ENCODE measurements at regions not wholly inside any gene's neighbourhood (a gene's known extent, or its start where the extent isn't known, plus 50 kb on each side); places are given as distances from the start of the nearest gene placed in this dataset.
"Not testable (repeated sequence)": the region's sequence is repeated elsewhere in the genome, so short reads cannot be mapped to it uniquely, and the experiment has no call there.

DNA sequence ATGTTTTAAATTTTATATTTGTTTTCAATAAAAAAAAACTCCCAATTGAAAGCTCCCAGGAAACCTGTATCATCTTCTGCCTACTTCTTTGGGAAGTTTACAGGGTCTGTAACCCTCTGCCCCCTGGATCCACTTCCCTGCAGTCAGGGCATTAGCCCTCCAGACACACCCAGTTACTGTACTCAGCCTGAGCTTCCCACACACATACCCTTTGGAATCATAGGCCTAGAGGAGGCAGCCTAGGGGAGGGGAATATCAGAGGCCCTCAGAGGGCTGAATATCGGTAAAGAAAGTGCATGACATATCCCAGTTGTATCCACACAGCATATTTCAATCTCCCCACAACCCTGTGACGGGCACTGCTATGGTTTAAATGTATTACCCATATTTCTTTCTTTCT lies 56.2 kb upstream of the TFPI start:
- not testable (repeated sequence) for DNase-seq (ENCODE audit: low spot score)

DNA sequence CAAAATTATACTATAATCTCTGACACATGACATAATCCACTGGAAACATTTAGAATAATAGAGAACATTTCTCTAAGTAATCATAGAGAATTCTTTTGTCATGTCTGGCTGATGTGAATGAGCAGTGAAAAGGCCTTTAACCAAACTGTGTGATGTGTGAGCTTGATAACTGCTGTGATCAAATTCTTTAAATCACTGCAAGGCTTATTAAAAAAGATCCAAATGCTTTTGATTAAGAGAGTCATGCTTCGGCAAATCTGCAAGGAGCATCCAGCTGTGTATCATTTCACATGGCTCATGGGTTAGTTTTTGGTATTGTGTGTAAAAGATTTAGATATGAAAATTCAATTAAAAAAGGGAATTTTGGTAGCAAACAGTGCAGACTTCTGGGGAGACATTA lies 58.6 kb upstream of the TFPI start:
- no peak for DNase-seq (ENCODE audit: low spot score)

DNA sequence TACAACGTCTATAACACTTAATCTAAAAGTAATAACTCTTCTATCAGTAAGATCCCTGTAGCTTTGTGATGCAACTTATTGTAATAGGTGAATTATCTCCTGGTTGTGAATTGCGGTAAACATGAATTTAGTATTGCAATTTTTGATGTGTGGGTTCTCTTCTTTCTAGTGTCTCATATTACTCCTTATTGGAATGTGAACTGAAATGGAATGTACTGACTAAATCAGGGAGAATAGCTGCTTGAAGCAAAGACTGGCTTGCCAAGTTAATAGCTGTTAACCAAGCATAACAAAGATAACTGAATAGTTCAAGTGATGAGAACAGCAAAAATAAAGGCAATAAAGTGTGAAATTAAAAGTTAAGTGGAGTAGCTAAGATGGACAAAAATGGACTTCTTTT lies 60.5 kb upstream of the TFPI start:
- DNase-seq (ENCODE audit: low spot score), result peak; percentile 48

DNA sequence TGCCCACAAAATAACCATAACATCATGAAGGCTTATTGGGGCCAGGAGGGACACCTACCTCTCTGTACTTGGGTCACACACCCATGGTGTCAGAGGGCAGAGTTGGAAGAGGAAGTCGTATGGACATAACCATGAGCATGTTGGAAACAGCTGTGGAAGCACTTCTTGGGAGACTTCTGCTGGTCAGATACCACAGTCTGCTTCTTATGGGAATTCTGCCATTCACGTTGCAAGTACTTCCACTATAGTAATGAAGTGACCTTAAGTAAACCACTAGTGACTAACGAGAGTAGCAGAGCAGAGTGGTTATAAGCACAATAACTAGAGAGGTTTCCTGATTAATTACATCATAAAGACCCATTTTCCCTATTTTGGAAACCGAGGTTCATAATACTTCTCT lies 61.1 kb upstream of the TFPI start:
- peak; percentile 25 for DNase-seq (ENCODE audit: low spot score)

DNA sequence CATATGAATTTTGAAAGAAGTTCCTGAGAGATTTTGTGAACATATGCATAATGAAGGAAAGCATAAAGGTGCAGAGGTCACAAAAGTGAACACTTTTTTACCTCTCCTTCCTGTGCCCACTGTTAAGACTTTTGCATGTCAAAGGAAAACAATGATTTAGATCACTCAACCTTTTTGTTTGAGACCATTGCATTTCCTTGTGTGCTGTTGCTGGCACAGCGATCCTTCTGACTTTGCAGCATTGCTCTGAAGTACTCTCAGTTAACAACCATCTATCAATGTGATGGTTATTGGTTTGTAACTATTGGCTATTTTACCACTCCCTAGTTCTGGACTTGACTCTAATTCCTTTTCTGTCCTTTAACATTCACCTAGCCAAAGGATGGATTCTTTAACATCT lies 61.7 kb upstream of the TFPI start:
- DNase-seq (ENCODE audit: low spot score), result no peak

DNA sequence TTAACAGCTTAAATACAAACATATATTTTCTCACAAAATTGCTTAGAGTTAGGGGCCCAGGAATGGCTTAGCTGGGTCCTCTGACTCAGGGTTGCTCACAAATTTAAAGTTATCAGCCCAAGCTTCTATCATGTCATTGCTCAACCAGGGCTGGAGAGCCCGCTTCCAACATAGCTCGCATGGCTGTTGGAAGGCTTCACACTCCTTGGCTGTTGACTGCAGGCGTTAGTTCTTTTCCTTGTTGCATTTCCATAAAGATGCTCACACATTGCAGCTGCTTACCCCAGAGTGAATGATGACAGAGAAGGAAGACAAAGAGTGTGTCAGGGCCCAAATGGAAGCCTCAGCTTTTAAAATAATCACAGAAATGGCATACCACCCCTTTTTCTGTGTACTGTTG lies 62.9 kb upstream of the TFPI start:
- DNase-seq (ENCODE audit: low spot score), result no peak

DNA sequence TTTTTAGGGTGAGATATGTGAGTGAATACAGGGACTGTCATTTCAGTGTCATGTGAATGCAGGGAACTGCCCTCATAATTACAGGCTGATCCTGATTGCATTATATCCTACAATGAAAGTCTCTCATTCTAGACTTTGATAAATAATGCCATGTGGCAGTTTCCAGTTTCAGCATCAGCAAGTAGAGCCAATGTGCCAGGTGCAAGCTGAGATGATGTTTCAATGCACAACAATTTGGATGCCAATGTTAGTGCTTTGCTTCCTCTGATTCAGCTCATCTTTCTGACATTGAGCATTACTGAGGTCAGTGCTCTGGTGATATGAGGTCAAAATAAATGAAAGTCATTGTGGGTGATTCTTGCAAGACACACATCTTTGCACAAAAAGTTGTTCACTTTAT lies 63.7 kb upstream of the TFPI start:
- no peak for DNase-seq (ENCODE audit: low spot score)

DNA sequence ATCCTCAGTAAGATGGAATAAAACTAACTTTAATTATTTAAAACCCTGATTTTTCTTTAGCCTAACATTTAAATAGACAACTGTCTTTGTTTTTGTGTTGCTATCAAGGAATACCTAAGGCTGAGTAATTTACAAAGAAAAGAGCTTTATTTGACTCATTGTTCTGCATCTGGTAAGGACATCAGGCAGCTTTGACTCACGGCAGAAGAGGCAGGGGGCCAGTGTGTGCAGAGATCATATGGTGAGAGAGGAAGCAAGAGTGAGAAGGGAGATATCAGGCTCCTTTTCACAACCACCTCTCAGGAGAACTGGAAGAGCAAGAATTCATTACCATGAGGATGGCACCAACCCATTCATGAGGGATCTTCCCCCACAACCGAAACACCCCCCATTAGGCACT lies 64.6 kb upstream of the TFPI start:
- DNase-seq (ENCODE audit: low spot score), result peak; percentile 20

DNA sequence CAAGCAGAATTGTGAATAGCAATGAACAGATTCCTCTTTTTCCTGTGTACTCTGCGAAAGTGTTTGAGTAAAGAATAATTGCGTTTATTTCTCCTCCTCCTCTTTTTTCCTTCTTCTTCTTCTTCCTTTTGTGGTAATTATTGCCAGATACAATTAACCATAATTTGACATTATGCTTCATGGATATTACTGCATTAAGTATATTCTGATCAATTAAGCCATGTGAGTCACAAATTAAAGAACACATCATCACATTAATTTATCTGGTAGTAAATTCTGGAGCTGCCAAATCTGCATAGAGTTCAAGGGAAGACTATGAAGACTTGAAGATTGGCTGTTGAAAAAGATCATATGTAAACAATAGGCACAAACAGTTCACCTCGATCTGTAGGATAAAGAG lies 72.9 kb upstream of the TFPI start:
- DNase-seq (ENCODE audit: low spot score), result no peak

DNA sequence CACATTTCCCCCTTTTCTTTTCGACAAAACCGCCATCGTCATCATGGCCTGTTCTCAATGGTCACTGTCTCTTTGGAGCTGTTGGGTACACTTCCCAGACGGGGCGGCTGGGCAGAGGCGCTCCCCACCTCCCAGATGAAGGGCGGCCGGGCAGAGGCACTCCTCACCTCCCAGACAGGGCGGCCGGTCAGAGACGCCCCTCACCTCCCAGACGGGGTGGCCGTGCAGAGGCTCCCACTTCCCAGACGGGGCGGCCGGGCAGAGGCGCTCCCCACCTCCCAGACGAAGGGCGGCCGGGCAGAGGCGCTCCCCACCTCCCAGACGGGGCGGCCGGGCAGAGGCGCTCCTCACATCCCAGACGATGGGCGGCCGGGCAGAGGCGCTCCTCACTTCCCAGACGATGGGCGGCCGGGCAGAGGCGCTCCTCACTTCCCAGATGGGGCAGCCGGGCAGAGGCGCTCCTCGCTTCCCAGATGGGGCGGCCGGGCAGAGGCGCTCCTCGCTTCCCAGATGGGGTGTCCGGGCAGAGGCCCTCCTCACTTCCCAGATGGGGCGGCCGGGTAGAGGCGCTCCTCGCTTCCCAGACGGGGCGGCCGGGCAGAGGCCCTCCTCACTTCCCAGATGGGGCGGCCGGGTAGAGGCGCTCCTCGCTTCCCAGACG lies 82.6 kb upstream of the TFPI start:
- not testable (repeated sequence) for DNase-seq (ENCODE audit: low spot score)

DNA sequence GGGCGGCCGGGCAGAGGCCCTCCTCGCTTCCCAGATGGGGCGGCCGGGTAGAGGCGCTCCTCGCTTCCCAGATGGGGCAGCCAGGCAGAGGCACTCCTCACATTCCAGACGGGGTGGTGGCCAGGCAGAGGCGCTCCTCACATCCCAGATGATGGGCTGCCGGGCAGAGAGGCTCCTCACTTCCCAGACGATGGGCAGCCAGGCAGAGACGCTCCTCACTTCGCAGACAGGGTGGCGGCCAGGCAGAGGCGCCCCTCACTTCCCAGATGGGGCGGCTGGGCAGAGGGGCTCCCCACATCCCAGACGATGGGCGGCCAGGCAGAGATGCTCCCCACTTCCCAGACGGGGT lies 83.1 kb upstream of the TFPI start:
- not testable (repeated sequence) for DNase-seq (ENCODE audit: low spot score)

DNA sequence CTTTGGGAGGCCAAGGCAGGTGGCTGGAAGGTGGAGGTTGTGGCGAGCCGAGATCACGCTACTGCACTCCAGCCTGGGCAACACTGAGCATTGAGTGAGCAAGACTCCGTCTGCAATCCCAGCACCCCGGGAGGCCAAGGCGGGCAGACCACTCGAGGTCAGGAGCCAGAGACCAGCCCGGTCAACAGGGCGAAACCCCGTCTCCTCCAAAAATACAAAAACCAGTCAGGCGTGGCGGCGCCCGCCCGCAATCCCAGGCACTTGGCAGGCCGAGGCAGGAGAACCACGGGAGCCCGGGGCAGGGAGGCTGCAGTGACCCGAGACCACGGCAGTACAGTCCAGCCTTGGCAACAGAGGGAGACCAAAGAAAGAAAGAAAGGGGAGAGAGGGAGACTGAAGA lies 83.5 kb upstream of the TFPI start:
- not testable (repeated sequence) for DNase-seq (ENCODE audit: low spot score)

DNA sequence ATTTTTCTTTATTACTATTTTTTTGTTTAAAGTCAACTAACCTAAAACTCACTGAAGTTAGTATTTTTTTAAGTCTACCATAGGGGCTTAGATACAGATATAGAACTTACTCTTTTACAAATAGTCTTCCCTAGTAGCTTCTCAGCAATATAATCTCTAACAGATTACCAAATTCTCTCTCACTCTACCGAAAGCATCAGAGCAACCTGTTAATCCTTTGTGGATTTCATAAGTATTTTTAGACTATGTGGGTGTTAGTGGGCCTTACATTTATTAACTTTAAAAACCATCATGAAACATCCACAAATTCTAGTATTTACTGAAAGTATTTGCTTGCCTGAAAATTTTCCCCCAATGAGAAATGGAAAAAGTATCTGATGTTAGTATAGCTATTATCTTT lies 84.6 kb upstream of the TFPI start:
- no peak for DNase-seq (ENCODE audit: low spot score)

DNA sequence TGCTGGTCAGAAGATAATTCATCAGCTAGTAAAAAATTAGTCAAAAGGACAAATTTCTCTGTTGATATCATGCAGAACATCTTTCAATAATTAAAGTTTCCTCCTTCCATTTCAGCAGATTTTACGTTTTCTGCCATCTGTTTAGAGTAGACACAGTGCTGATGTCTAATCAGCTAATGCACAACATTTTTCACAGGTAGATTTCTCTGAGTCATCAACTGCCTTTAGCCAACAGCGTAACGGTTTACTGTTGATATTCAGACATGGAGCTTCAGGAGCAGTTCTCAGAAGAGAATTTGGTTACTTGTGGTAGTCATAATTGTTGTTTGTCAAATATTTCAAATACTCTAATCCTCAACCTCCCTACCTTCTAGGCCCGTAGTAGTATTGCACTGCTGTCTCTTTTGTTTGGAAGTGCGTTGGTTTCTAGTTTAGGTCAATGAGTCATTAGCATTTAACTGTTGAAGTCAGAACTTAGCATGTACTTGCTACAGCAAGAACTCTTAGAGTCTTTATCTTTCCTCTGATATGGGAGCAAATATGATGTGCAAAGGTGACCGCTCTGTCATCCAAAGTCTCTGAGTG lies 86.8 kb upstream of the TFPI start:
- DNase-seq (ENCODE audit: low spot score), result peak; percentile 33

DNA sequence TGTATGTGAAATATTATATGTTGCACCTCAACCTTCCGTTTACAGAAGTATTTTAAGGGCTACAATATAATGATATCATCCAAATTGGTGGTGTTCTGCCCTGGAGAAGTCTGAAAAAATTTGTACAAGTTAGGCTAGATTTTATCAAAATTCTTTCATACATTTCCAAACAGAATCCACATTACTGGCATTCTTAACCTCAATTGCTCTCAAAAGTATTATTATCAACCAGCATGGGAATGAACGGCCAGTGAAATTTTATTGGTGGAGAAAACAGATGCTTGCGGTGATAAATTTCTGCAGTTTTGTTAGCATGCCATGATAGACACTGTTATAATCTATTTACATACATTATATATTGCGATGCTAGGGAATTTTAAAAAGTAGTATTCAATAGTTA lies 88.3 kb upstream of the TFPI start:
- DNase-seq (ENCODE audit: low spot score), result no peak

DNA sequence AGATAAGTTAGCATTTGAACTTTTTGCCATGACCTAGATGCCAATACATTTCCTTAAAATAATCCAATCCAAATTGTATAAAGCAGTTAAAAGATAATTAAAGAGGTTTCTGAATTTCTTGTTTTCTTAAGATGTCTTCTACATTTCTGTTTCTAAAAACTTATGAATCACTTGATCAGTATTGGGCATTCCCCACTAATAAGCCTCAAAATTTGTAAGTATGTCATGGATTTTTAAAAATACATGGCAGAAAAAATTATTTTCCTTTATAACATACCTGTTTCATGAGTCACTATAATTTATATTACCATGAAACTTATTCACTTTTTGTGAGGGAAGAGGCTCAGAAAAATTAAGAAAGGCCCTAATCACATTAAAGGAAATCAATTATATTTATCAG lies 90.3 kb upstream of the TFPI start:
- DNase-seq (ENCODE audit: low spot score), result no peak

DNA sequence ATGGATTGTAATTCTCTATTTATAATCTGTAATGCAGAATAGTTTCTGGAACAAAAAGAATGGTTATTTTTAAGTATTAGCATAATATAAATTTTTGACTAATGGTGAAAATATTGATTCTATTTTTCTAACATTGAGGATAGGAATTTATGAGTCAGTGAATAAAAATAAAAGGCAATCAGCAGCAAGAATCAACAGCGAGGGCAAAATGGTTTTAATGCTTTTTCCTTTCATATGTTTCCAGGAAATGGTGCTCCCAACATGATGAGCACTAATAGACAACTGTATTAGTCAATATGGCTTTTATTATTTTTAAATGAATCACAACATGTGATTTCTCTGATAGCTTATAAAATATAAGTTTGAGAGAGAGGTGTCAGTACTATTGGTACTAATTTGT lies 90.7 kb upstream of the TFPI start:
- DNase-seq (ENCODE audit: low spot score), result no peak

DNA sequence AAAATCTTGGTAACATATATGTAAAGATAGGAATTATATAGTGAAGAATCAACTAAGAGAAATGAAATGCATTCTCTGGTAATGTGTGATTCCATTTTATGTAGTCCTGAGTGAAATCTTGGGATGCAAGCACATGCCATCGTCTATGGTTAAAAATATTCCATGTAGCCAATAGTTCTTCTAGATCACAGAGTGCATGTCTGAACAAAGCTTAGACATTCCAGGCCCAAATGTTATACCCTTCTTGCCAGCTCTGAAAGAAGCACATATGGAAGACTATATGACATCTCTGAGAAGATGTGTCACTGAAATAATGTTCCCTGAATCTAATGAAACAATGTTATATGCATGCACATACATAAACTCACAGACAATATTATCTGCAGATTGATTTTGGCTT lies 92.3 kb upstream of the TFPI start:
- DNase-seq (ENCODE audit: low spot score), result no peak

DNA sequence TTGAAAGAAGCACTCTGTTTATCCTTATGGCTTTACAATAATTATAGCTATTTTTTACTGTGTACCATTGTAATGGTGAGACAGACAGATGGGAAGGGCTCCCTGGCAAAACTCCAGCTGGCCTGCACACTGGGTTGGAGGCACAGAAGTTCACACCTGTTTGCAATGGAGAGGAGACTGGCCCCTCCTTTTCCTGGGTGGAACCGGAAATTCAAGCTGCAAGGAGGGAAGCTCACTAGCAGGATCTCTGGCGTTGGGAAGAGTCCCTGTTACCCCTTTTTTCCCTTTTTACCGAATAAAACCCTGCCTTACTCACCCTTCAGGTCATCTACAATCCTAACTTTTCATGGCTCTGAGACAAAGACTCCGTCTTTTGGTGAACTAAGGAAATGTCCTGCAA lies 100.3 kb upstream of the TFPI start:
- DNase-seq (ENCODE audit: low spot score), result no peak

DNA sequence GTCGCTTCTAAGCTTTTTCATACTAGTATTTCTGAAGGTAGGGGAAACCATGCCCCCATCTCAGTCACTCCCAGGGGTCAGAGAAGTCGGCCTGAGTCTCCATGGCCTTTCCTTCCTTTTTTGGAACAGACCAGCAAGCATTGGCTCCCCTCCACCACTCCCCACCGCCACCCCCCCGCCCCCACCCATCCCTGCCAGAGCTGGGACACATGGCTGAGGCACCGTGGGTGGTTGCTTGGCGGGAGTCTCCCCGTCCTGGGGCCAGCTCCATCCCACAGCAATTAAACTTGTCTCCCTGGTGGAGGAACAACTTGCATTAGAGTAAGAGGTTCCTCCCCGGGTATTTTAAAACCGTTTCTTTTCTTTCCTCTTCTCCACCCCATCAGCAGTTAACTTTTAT lies 100.8 kb upstream of the TFPI start:
- no peak for DNase-seq (ENCODE audit: low spot score)

DNA sequence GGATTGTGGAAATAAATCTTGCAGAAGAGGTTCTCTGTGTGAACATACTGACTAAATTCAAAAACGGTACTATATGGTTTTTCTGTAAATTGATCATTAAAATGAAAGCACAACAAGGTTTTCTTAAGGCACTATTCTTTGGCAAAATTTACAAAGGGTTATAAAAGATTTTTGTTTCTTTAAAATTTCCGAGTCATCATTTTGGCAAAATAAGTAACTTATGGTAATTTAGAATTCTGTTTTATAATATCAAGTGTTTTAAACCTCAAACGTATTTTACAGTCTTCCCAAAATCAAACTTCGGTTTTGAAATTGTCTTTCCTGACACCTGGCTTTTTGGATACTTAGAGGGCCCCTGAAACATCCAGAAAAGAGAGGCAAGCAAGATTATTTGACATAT lies 101.9 kb upstream of the TFPI start:
- no peak for DNase-seq (ENCODE audit: low spot score)

DNA sequence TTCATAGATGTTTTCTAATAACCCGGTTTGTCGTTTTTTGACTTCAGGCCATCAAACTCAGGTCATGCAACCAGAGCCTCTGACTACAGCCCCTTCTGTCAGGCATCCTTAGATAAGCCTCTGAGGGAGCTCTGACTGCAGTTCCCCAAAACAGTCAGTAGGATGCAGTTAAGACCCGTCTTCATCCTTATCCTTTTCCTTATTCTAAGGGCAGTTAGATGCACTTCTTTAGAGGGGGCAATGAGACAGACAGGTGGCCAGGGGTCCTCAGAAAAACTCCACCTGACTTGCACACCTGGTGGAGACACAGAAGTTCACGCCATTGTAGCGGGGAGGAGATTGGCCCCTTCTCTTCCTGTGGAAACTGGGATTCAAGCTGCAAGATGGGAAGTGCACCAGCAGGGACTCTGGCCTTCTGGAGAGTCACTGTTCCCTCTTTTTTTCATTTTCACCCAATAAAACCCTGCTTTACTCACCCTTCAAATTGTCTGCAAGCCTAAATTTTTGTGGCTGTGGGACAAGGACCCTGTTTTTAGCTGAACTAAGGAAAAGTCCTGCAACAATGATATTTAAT lies 104.8 kb upstream of the TFPI start:
- DNase-seq (ENCODE audit: low spot score), result peak; percentile 19

DNA sequence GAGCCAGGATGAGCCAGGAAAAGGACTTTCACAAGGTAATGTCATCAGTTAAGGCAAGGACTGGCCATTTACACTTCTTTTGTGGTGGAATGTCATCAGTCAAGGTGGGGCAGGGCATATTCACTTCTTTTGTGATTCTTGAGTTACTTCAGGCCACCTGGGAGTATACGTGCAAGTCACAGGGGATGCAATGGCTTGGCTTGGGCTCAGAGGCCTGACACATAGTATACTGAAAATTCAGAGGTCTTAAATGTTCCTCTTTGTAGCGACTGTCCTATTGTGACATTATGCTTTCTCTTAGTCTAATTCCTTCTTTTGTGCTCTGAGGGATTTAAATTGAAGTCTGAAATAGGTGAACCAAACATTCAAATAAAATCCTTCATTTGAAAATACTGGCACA lies 121.8 kb upstream of the TFPI start:
- not testable (repeated sequence) for DNase-seq (ENCODE audit: low spot score)

DNA sequence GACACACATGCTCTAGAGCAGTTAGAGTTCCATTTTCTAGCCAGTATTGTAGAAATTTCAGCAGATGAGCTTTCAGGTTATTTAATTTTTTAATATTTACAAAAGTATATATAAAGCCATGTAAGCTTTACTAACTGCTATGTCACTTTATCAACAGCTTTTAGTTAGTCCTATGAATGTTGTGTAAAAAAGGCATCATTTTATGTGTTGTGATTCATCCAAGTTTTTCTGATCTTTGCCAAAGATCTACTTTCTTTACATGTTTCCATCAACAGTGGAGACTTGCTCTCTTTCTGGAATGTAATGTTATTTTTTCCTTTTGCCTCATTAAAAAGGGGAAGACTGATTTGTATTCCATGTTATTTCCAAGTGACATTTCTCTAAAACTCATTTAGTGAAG lies 125.2 kb upstream of the TFPI start:
- no peak for DNase-seq (ENCODE audit: low spot score)

Data from kidney tubule cell (primary cell).